ENCODE measurements at regions not wholly inside any gene's neighbourhood (a gene's known extent, or its start where the extent isn't known, plus 50 kb on each side); places are given as distances from the start of the nearest gene placed in this dataset.
A peak's percentile ranks its signal among the peaks of the same experiment; 100 is the strongest.

- no peaks in the 10 kb centered on the region for H3K79me2 ChIP-seq (ENCODE audit: control insufficient read depth, insufficient read depth, low read length)
- peaks cover 7% of the 10 kb centered on the region for H3K4me1 ChIP-seq (ENCODE audit: control insufficient read depth, extremely low read depth, insufficient read depth, low read length)
- no peak for DNase-seq (ENCODE audit: low read depth in 2 of 2)
- H3K27ac ChIP-seq (ENCODE audit: insufficient read depth, low read length): no peak overlapping the region
- H3K4me2 ChIP-seq (ENCODE audit: extremely low read depth, insufficient read depth, low read length): no peak overlapping the region
- H3K4me3 ChIP-seq (replicated peaks in 1 of 4; ENCODE audit: control extremely low read depth in 1 of 4, insufficient read depth in 1 of 4, low read depth in 3 of 4, low read length in 4 of 4): no peak overlapping the region
- no peaks in the 10 kb centered on the region for H3K36me3 ChIP-seq (ENCODE audit: control insufficient read depth, insufficient read depth, low read length)
- no peaks in the 10 kb centered on the region for H4K20me1 ChIP-seq (ENCODE audit: control insufficient read depth, extremely low read depth, insufficient read depth, low read length)
- H2AFZ ChIP-seq (ENCODE audit: low read length): no peak overlapping the region
- TF ChIP-seq CTCF (conservative IDR thresholded peaks at IDR 0.05 in 1 of 2, IDR thresholded peaks at IDR 0.05 in 1 of 2; ENCODE audit: low read depth in 1 of 2, low read length in 2 of 2): no peak
- no peak for TF ChIP-seq EZH2 (IDR thresholded peaks at IDR 0.05; ENCODE audit: low read length, missing control alignments)
- no peaks in the 10 kb centered on the region for H3K9me3 ChIP-seq (ENCODE audit: control insufficient read depth, insufficient read depth, low read depth, low read length)
- H3K27me3 ChIP-seq (ENCODE audit: control insufficient read depth, insufficient read depth, low read length): no peaks in the 10 kb centered on the region
- H3K9ac ChIP-seq (ENCODE audit: insufficient read depth, low read length): no peak overlapping the region
Observed at GRCh38 chr9:91491624-91492023, 68.0 kb upstream of the NFIL3 start.

- Histone ChIP-seq H2AFZ (ENCODE audit: low read length) (no peak overlapping the region), H4K20me1 (ENCODE audit: control insufficient read depth, extremely low read depth, insufficient read depth, low read length) (no peaks in the 10 kb centered on the region), H3K27ac (ENCODE audit: insufficient read depth, low read length) (no peak overlapping the region), H3K79me2 (ENCODE audit: control insufficient read depth, insufficient read depth, low read length) (no peaks in the 10 kb centered on the region), H3K36me3 (ENCODE audit: control insufficient read depth, insufficient read depth, low read length) (no peaks in the 10 kb centered on the region), H3K9ac (ENCODE audit: insufficient read depth, low read length) (no peak overlapping the region), H3K4me2 (ENCODE audit: extremely low read depth, insufficient read depth, low read length) (no peak overlapping the region), H3K4me1 (ENCODE audit: control insufficient read depth, extremely low read depth, insufficient read depth, low read length) (no peaks in the 10 kb centered on the region), H3K9me3 (ENCODE audit: control insufficient read depth, insufficient read depth, low read depth, low read length) (no peaks in the 10 kb centered on the region), H3K4me3 (replicated peaks in 1 of 4; ENCODE audit: control extremely low read depth in 1 of 4, insufficient read depth in 1 of 4, low read depth in 3 of 4, low read length in 4 of 4) (no peak overlapping the region), H3K27me3 (ENCODE audit: control insufficient read depth, insufficient read depth, low read length) (no peaks in the 10 kb centered on the region)
- DNase-seq (ENCODE audit: low read depth in 2 of 2): peak in 1 of 2 donors; percentile 94
- TF ChIP-seq CTCF (conservative IDR thresholded peaks at IDR 0.05 in 1 of 2, IDR thresholded peaks at IDR 0.05 in 1 of 2; ENCODE audit: low read depth in 1 of 2, low read length in 2 of 2) (no peak), EZH2 (IDR thresholded peaks at IDR 0.05; ENCODE audit: low read length, missing control alignments) (no peak)
Observed at GRCh38 chr9:91489361-91489899, 65.8 kb upstream of the NFIL3 start.

GRCh38 chr9:91488341-91488740 lies 64.7 kb upstream of the NFIL3 start:
- no peak for DNase-seq (ENCODE audit: low read depth in 2 of 2)
- Histone ChIP-seq H2AFZ (ENCODE audit: low read length) (no peak overlapping the region), H3K9me3 (ENCODE audit: control insufficient read depth, insufficient read depth, low read depth, low read length) (no peaks in the 10 kb centered on the region), H3K79me2 (ENCODE audit: control insufficient read depth, insufficient read depth, low read length) (no peaks in the 10 kb centered on the region), H4K20me1 (ENCODE audit: control insufficient read depth, extremely low read depth, insufficient read depth, low read length) (no peaks in the 10 kb centered on the region), H3K4me2 (ENCODE audit: extremely low read depth, insufficient read depth, low read length) (no peak overlapping the region), H3K4me1 (ENCODE audit: control insufficient read depth, extremely low read depth, insufficient read depth, low read length) (no peaks in the 10 kb centered on the region), H3K27ac (ENCODE audit: insufficient read depth, low read length) (no peak overlapping the region), H3K4me3 (replicated peaks in 1 of 4; ENCODE audit: control extremely low read depth in 1 of 4, insufficient read depth in 1 of 4, low read depth in 3 of 4, low read length in 4 of 4) (no peak overlapping the region), H3K9ac (ENCODE audit: insufficient read depth, low read length) (no peak overlapping the region), H3K27me3 (ENCODE audit: control insufficient read depth, insufficient read depth, low read length) (no peaks in the 10 kb centered on the region), H3K36me3 (ENCODE audit: control insufficient read depth, insufficient read depth, low read length) (no peaks in the 10 kb centered on the region)
- TF ChIP-seq EZH2 (IDR thresholded peaks at IDR 0.05; ENCODE audit: low read length, missing control alignments) (no peak), CTCF (conservative IDR thresholded peaks at IDR 0.05 in 1 of 2, IDR thresholded peaks at IDR 0.05 in 1 of 2; ENCODE audit: low read depth in 1 of 2, low read length in 2 of 2) (no peak)
